Epithelial cell of proximal tubule (primary cell): ENCODE measurements at regions not wholly inside any gene's neighbourhood (a gene's known extent, or its start where the extent isn't known, plus 50 kb on each side); places are given as distances from the start of the nearest gene placed in this dataset.

ENCODE experiments used
- DNase-seq: peaks from one replicate; pipeline ENCODE4 v3.0.0-alpha.2; 2011; ENCODE audit warnings: low read depth
- H3K4me3 ChIP-seq: 2 replicates; pipeline ENCODE4 v1.5.1; 2011; ENCODE audit warnings: low read depth, mild to moderate bottlenecking, low read length
- TF ChIP-seq, protein P1 (sequence below): conservative IDR thresholded peaks from 2 replicates; pipeline ENCODE4 v1.5.1; 2012; ENCODE audit warnings: low read depth, mild to moderate bottlenecking, low read length

DNA sequence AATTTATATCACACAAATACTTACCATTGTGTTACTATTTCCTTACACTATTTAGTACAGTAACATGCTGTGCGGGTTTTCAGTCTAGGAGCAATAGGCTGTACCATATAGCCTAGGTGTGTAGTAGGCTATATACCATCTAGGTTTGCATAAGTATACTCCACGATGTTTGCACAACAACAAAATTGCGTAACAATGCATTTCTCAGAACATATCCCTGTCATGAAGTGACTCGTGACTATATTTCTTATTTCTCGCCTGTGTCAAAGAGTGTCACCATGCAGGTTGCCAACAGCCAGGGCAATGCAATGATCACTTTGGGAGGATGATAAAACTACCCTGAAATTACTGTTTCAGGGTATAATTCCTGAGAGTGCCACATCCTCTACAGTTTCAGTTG is 65.6 kb upstream of the CD180 start:
- TF ChIP-seq, protein P1, sequence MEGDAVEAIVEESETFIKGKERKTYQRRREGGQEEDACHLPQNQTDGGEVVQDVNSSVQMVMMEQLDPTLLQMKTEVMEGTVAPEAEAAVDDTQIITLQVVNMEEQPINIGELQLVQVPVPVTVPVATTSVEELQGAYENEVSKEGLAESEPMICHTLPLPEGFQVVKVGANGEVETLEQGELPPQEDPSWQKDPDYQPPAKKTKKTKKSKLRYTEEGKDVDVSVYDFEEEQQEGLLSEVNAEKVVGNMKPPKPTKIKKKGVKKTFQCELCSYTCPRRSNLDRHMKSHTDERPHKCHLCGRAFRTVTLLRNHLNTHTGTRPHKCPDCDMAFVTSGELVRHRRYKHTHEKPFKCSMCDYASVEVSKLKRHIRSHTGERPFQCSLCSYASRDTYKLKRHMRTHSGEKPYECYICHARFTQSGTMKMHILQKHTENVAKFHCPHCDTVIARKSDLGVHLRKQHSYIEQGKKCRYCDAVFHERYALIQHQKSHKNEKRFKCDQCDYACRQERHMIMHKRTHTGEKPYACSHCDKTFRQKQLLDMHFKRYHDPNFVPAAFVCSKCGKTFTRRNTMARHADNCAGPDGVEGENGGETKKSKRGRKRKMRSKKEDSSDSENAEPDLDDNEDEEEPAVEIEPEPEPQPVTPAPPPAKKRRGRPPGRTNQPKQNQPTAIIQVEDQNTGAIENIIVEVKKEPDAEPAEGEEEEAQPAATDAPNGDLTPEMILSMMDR: no peak
- no peak for DNase-seq
- no peak overlapping the region for H3K4me3 ChIP-seq

DNA sequence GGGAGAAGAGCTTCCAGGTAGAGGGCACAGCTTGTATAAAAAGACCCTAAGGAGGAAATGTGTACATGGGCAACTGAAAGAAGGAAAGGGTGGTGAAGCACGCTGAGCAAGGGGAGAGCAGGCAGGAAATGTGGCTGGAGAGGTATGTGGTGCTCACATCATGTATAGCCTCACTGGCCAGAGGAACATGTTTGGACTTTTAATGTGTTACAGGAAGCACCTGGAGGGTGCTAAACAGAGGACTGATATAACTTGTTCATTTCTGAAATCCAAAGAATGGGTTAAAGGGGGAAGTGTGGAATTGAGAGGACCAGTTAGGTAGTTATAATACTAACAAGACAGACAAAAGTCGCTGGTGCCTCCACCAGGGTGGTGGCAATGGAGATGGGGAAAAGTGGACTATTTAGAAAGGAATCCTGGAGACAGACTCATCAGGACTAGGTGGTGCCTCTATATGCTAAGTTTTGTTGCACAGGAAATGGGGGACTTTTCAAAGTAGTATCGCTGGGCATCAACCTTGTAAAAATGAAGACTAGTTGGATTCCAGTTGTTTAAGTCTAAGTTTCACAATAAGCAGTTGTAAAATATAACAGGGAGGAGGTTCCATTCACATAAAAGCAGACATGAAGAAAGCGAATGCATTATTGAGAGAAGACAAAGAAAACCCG is 63.1 kb upstream of the CD180 start:
- no peak for DNase-seq
- TF ChIP-seq, protein P1: no peak
- no peak overlapping the region for H3K4me3 ChIP-seq

DNA sequence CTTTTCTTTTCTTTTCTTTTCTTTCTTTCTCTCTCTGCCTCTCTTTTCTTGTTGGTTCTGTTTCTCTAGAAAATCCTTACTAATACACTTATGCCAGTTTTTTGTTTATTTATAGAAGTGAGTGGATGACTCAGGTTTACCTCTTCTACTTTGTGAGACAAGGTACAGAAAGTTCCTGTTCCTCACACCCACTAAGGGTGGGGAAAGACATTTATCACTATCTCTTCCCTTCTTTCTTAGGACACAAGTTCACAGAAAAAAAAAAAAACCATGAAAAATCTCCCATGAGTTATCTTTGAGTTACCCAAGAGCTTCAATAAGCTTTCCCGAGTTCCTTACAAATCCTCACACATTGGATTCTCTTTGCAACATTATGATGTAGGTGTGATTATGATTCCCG is 60.9 kb upstream of the CD180 start:
- no peak overlapping the region for H3K4me3 ChIP-seq
- DNase-seq: no peak
- TF ChIP-seq, protein P1: no peak

DNA sequence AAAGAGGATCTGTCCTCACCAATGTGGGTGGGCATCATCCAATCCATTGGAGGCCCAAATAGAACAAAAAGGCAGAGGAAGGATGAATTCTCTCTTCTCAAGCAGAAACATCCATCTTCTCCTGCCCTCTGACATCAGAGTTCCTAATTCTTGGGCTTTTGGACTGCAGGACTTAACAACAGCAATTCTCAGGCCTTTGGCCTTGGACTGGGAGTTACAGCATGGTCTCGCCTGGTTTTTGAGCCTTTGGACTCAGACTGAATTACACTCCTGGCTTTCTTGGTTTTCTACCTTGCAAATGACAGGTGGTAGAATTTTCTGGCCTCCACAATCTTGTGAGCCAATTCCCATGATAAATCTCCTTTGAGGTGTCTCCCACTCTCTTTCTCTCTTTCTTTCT is 60.5 kb upstream of the CD180 start:
- DNase-seq: no peak
- H3K4me3 ChIP-seq: no peak overlapping the region
- TF ChIP-seq, protein P1: no peak

DNA sequence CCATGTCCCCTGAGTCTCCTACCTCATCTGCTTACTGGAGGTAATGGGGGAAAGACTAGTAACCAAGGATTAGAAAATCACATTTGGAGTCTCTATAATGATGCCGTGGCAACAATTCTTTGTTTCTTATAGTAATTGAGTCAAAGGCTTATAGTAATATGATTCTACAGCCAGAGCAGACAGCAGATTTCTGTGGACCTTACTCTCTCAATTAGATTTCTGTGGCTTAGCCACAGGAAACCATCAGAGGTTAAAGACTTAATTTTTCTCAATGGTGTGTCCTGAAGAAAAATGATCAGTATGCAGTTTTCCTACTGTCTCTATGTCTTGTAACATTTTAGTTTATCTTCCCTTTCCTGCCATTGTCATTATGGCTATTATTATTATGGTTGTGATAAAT is 59.3 kb upstream of the CD180 start:
- H3K4me3 ChIP-seq: no peak overlapping the region
- TF ChIP-seq, protein P1: no peak
- DNase-seq: no peak

DNA sequence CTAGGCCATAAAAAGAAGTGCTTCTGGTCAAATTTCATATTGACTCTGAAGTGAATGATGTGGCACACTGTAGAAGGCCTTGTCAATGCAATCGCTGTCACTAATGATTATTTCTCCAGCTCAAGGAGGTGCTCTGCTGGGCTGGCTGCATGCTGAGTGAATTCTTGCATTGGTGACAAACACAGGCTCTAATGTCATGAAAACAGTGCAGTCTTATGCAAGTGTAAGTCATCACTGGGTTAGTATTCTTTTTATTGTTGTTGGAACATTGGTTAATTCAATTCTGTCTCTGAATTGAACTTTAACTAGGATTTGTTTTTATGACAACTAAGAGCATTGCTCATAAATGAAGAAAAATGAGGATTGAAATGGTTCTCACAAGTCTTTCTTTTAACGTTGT is 57.3 kb upstream of the CD180 start:
- H3K4me3 ChIP-seq: no peak overlapping the region
- no peak for DNase-seq
- TF ChIP-seq, protein P1: no peak

DNA sequence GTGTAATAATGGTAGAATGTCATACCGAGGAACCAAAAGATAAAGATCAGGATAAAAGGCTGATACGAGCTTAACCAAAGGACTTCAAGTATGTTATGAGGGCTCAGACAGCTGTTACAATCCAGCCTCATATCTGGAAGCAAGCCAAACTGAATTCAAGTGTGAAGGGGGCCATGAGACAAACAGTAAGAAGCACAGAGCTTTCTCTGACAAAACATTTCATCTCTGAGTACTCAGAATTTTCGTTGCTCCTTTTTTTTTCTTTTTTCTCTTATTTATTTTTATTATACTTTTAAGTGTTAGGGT is 52.9 kb upstream of the CD180 start:
- TF ChIP-seq, protein P1: no peak
- no peak for DNase-seq
- no peak overlapping the region for H3K4me3 ChIP-seq
